GM12878 (cell line): ENCODE measurements at regions not wholly inside any gene's neighbourhood (a gene's known extent, or its start where the extent isn't known, plus 50 kb on each side); places are given as distances from the start of the nearest gene placed in this dataset.

Experiments
- ASH2L ChIP-seq: fragments of 300-600, 200-600 bp; sonication (generic); IDR thresholded peaks from 2 replicates; pipeline ENCODE4 v1.6.1; 2017; ENCODE audit warnings: low read depth, mild to moderate bottlenecking, borderline replicate concordance
- CTCF ChIP-seq, 3 experiments: IDR thresholded peaks in 2 of 3; conservative IDR thresholded peaks in 1 of 3; 2 replicates each; pipeline ENCODE4 v1.5.1; 2011; ENCODE audit warnings: low read depth in 3 of 3, low read length in 3 of 3, mild to moderate bottlenecking in 3 of 3, control low read depth in 2 of 3, moderate library complexity in 2 of 3, inconsistent platforms in 1 of 3, mixed read lengths in 1 of 3; ENCODE audit not compliant: control insufficient read depth in 2 of 3, insufficient read depth in 1 of 3; ENCODE audit errors: extremely low read depth in 1 of 3
- EZH2 ChIP-seq: IDR thresholded peaks from 2 replicates; pipeline ENCODE4 v1.6.1; 2012; ENCODE audit warnings: low read depth, mild to moderate bottlenecking, control low read depth, inconsistent platforms, low read length, borderline replicate concordance; ENCODE audit not compliant: control insufficient read depth
- MYC ChIP-seq: IDR thresholded peaks from 2 replicates; pipeline ENCODE4 v1.6.1; 2011; ENCODE audit warnings: mild to moderate bottlenecking, low read length, moderate library complexity, inconsistent platforms; ENCODE audit not compliant: insufficient read depth, insufficient replicate concordance, insufficient read length, severe bottlenecking
- RAD21 ChIP-seq: IDR thresholded peaks from 2 replicates; pipeline ENCODE4 v1.6.1; 2011; ENCODE audit warnings: mild to moderate bottlenecking, low read depth, low read length, moderate library complexity; ENCODE audit not compliant: insufficient read depth
- SIN3A ChIP-seq: IDR thresholded peaks from 2 replicates; pipeline ENCODE4 v1.6.1; 2012; ENCODE audit warnings: low read depth, low read length, improper control_type of control experiment
- TARDBP ChIP-seq: IDR thresholded peaks from 2 replicates; pipeline ENCODE4 v1.6.1; 2016; ENCODE audit warnings: borderline replicate concordance
- ZBTB33 ChIP-seq: fragments of 450-650 bp; IDR thresholded peaks from 2 replicates; pipeline ENCODE4 v1.6.1; 2017; ENCODE audit warnings: mild to moderate bottlenecking

DNA sequence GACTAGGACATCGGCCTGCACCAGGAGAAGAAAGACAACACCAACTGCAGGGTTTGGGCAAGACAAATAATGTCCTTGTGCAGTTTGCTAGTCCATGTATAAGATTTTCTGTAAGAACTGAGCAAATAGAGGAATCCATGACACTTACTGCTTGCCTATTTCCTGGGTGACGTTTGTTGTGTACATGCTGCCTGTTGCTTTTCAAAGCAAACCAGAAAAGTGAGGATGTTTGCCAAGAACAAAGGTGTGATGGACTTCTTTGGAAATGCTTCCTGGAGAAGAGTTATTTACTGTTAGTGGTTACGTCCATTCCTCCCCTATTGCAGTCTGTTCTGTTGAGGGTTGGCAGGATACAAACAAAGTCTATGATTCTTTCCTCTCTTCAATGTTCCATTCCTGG lies 126.5 kb downstream of the CASP12 start:
- TF ChIP-seq MYC (no peak), TARDBP (no peak), SIN3A (no peak), ZBTB33 (no peak), CTCF (IDR thresholded peaks at IDR 0.05 in 2 of 3, conservative IDR thresholded peaks at IDR 0.05 in 1 of 3; ENCODE audit: control insufficient read depth in 2 of 3, extremely low read depth in 1 of 3, insufficient read depth in 1 of 3, low read depth in 3 of 3, low read length in 3 of 3) (no peak), ASH2L (no peak), RAD21 (no peak), EZH2 (no peak)
